Calu3 (cell line): ENCODE measurements at regions not wholly inside any gene's neighbourhood (a gene's known extent, or its start where the extent isn't known, plus 50 kb on each side); places are given as distances from the start of the nearest gene placed in this dataset.

Experiments
- BruUV-seq: library from RNA; stranded (reverse); fragments of 400-500 nt; replicated peaks from 2 replicates; lab custom pipeline; 2021; lab: Mats Ljungman, UMichigan
- CTCF ChIA-PET: fragments of 300-600 bp; sonication (Branson Sonifier 250); formaldehyde crosslinking; loops from one replicate; lab custom pipeline; 2022; ENCODE audit warnings: antibody characterized with exemption; lab: Charles Lee
- DNase-seq: peaks from one replicate; pipeline ENCODE4 v3.0.0; 2022
- H3K27ac Mint-ChIP-seq: one replicate; pipeline ENCODE4 v1.8.0; 2022; ENCODE audit warnings: mixed read lengths; ENCODE audit not compliant: unreplicated experiment
- H3K27me3 Mint-ChIP-seq: one replicate; pipeline ENCODE4 v1.8.0; 2022; ENCODE audit warnings: mixed read lengths; ENCODE audit not compliant: unreplicated experiment
- H3K36me3 Mint-ChIP-seq: one replicate; pipeline ENCODE4 v1.8.0; 2022; ENCODE audit warnings: mild to moderate bottlenecking, moderate library complexity, mixed read lengths; ENCODE audit not compliant: insufficient read depth, unreplicated experiment
- H3K4me1 Mint-ChIP-seq: one replicate; pipeline ENCODE4 v1.8.0; 2022; ENCODE audit warnings: mild to moderate bottlenecking, low read depth, mixed read lengths; ENCODE audit not compliant: unreplicated experiment
- H3K4me3 Mint-ChIP-seq: one replicate; pipeline ENCODE4 v1.8.0; 2022; ENCODE audit warnings: mild to moderate bottlenecking, low read depth, moderate library complexity, mixed read lengths; ENCODE audit not compliant: unreplicated experiment
- H3K9me3 Mint-ChIP-seq: one replicate; pipeline ENCODE4 v1.8.0; 2022; ENCODE audit warnings: low read depth, mixed read lengths; ENCODE audit not compliant: unreplicated experiment
- intact Hi-C: fragments of 100-400 bp; cut with micrococcal nuclease; formaldehyde crosslinking; loops from one replicate; pipeline ENCODE4 v1.10.0; 2022; ENCODE audit not compliant: unreplicated experiment
- TF ChIP-seq, protein P1 (sequence below): fragments of 200-600 bp; IDR thresholded peaks from one replicate; pipeline ENCODE4 v1.8.0; 2022; ENCODE audit warnings: antibody characterized with exemption; ENCODE audit not compliant: unreplicated experiment

DNA sequence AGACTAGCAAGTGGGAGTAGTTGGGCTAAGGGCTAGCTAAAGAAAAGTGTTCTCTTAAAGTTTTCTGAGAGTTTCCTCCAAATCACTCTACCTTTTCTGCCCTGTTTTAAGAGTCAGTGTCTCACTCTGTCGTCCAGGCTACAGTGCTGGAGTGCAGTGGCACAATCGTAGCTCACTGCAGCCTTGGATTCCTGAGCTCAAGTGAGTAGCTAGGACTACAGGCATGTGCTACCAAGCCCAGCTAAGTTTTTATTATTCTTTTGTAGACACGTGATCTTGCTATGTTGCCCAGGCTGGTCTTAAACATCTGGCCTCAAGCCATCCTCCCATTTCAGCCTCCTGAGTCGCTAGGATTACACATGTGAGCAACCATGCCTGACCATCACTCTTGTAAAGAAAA lies 378.9 kb downstream of the CAAP1 start:
- intact Hi-C loops, result no loop called here

DNA sequence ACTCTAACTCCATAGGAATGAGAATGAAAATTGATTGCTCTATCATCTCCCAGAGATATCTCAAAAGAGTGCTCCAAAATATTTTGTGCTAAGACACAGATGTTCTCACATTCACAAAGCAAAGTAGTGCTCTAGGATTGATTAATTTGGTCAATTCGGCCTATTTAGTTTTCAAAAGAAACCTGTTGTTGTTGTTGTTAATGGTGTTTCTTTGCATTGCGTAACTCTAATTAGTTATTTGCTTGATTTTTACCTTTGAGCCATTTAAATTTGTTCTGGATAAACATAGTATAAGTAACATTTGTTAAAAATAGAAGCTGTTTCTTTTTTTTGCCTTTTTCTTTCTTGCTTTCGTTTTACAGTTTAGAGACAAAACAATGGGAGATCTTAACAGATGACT lies 382.5 kb downstream of the CAAP1 start:
- Mint-ChIP-seq H3K27me3 (no peaks in the 10 kb centered on the region), H3K4me1 (no peaks in the 10 kb centered on the region), H3K36me3 (no peaks in the 10 kb centered on the region), H3K4me3 (no peak overlapping the region), H3K27ac (no peak overlapping the region), H3K9me3 (peaks cover 12% of the 10 kb centered on the region)
- CTCF ChIA-PET, result no interaction called here
- BruUV-seq, result no TSS peak
- intact Hi-C loops, result no loop called here
- DNase-seq, result no peak
- TF ChIP-seq, protein P1, sequence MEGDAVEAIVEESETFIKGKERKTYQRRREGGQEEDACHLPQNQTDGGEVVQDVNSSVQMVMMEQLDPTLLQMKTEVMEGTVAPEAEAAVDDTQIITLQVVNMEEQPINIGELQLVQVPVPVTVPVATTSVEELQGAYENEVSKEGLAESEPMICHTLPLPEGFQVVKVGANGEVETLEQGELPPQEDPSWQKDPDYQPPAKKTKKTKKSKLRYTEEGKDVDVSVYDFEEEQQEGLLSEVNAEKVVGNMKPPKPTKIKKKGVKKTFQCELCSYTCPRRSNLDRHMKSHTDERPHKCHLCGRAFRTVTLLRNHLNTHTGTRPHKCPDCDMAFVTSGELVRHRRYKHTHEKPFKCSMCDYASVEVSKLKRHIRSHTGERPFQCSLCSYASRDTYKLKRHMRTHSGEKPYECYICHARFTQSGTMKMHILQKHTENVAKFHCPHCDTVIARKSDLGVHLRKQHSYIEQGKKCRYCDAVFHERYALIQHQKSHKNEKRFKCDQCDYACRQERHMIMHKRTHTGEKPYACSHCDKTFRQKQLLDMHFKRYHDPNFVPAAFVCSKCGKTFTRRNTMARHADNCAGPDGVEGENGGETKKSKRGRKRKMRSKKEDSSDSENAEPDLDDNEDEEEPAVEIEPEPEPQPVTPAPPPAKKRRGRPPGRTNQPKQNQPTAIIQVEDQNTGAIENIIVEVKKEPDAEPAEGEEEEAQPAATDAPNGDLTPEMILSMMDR, result no peak

More for the DNA sequence above, 378.9 kb downstream of the CAAP1 start:
- no TSS peak for BruUV-seq
- Mint-ChIP-seq H3K4me3 (no peak overlapping the region), H3K9me3 (peaks cover 8% of the 10 kb centered on the region), H3K27ac (no peak overlapping the region), H3K36me3 (no peaks in the 10 kb centered on the region), H3K27me3 (no peaks in the 10 kb centered on the region), H3K4me1 (no peaks in the 10 kb centered on the region)
- DNase-seq, result no peak
- TF ChIP-seq, protein P1, result no peak
- CTCF ChIA-PET, result no interaction called here

DNA sequence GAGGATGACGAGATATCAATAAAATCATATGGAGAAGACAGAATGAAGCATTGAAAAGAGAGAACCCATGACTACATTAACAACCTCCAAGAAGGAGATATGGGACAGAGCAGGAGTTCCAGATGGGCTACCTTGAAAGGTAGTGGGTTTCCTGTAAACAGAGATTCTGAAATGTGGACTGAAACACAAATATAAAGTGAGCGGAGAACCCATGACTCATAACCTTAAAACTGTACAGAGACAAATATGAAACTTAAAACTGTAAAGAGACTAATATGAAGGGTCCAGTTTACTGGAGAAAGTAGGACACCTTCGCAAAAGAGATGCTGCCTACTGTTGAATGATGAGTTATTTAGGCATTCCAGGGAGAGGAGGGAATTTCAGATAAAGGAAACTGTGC lies 383.7 kb downstream of the CAAP1 start:
- CTCF ChIA-PET, result no interaction called here
- no peak for DNase-seq
- no peak overlapping the region for H3K4me3 Mint-ChIP-seq
- no peaks in the 10 kb centered on the region for H3K27me3 Mint-ChIP-seq
- peaks cover 10% of the 10 kb centered on the region for H3K9me3 Mint-ChIP-seq
- H3K27ac Mint-ChIP-seq, result no peak overlapping the region
- no peaks in the 10 kb centered on the region for H3K36me3 Mint-ChIP-seq
- H3K4me1 Mint-ChIP-seq, result no peaks in the 10 kb centered on the region
- TF ChIP-seq, protein P1, result no peak
- intact Hi-C loops, result no loop called here
- no TSS peak for BruUV-seq

DNA sequence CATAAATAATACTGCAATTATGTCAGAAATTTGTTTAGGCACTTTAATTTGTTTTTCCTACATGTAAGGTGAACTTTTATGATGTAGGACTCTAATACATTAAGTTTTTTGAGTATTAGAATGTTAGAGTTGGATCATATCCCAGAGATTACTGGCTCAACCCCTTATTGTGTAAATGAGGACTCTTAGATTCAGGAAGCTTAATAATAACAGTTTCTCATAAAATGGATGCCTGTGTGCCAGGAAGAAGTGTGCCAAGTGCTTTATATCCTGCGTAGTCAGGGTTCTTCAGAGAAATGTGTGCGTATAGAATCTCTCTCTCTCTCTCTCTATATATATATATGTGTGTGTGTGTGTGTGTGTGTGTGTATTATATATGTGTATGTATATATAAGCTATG lies 388.5 kb downstream of the CAAP1 start:
- H3K4me1 Mint-ChIP-seq, result no peaks in the 10 kb centered on the region
- peaks cover 10% of the 10 kb centered on the region for H3K9me3 Mint-ChIP-seq
- no peak overlapping the region for H3K27ac Mint-ChIP-seq
- H3K4me3 Mint-ChIP-seq, result no peak overlapping the region
- H3K36me3 Mint-ChIP-seq, result no peaks in the 10 kb centered on the region
- H3K27me3 Mint-ChIP-seq, result no peaks in the 10 kb centered on the region
- BruUV-seq, result no TSS peak
- no peak for DNase-seq
- TF ChIP-seq, protein P1, result no peak
- intact Hi-C loops, result no loop called here
- CTCF ChIA-PET, result no interaction called here
